Rectal smooth muscle tissue (tissue), 1 donor: ENCODE measurements at regions not wholly inside any gene's neighbourhood (a gene's known extent, or its start where the extent isn't known, plus 50 kb on each side); places are given as distances from the start of the nearest gene placed in this dataset.
"Not testable (repeated sequence)": the region's sequence is repeated elsewhere in the genome, so short reads cannot be mapped to it uniquely, and the experiment has no call there.

ENCODE experiments used
- H3K27ac ChIP-seq: one replicate; pipeline ENCODE4 v1.7.0; 2013; ENCODE audit warnings: low read depth, low read length, inconsistent platforms
- H3K27me3 ChIP-seq: one replicate; pipeline ENCODE4 v1.7.0; 2013; ENCODE audit warnings: low read length; ENCODE audit not compliant: control insufficient read depth, insufficient read depth
- H3K36me3 ChIP-seq: one replicate; pipeline ENCODE4 v1.7.0; 2013; ENCODE audit warnings: low read length; ENCODE audit not compliant: control insufficient read depth, insufficient read depth
- H3K4me1 ChIP-seq: one replicate; pipeline ENCODE4 v1.7.0; 2013; ENCODE audit warnings: low read length; ENCODE audit not compliant: control insufficient read depth, insufficient read depth
- H3K4me3 ChIP-seq: one replicate; pipeline ENCODE4 v1.7.0; 2013; ENCODE audit warnings: low read length
- H3K9ac ChIP-seq: one replicate; pipeline ENCODE4 v1.7.0; 2013; ENCODE audit warnings: low read length

GRCh38 chr5:174491265-174491664, 233.1 kb upstream of the MSX2 start:
- no peaks in the 10 kb centered on the region for H3K36me3 ChIP-seq
- H3K9ac ChIP-seq, result no peak overlapping the region
- no peak overlapping the region for H3K4me3 ChIP-seq
- H3K4me1 ChIP-seq, result no peaks in the 10 kb centered on the region
- H3K27me3 ChIP-seq, result no peaks in the 10 kb centered on the region
- no peak overlapping the region for H3K27ac ChIP-seq

- no peak overlapping the region for H3K9ac ChIP-seq
- H3K27ac ChIP-seq, result no peak overlapping the region
- no peaks in the 10 kb centered on the region for H3K4me1 ChIP-seq
- H3K4me3 ChIP-seq, result no peak overlapping the region
- H3K36me3 ChIP-seq, result no peaks in the 10 kb centered on the region
- no peaks in the 10 kb centered on the region for H3K27me3 ChIP-seq
Measured at GRCh38 chr5:174491761-174492350, 232.5 kb upstream of the MSX2 start.

- no peak overlapping the region for H3K9ac ChIP-seq
- H3K4me1 ChIP-seq, result no peaks in the 10 kb centered on the region
- H3K27me3 ChIP-seq, result no peaks in the 10 kb centered on the region
Measured at GRCh38 chr5:174493530-174493929, 230.9 kb upstream of the MSX2 start.

GRCh38 chr5:174497939-174498338, 226.4 kb upstream of the MSX2 start:
- H3K36me3 ChIP-seq, H3K4me3 ChIP-seq, H3K9ac ChIP-seq, H3K4me1 ChIP-seq, H3K27ac ChIP-seq, H3K27me3 ChIP-seq: not testable (repeated sequence)

More at GRCh38 chr5:174493530-174493929, 230.9 kb upstream of the MSX2 start:
- H3K27ac ChIP-seq, result no peak overlapping the region
- H3K4me3 ChIP-seq, result no peak overlapping the region
- no peaks in the 10 kb centered on the region for H3K36me3 ChIP-seq

- not testable (repeated sequence) for H3K4me3 ChIP-seq, H3K27ac ChIP-seq, H3K36me3 ChIP-seq, H3K4me1 ChIP-seq, H3K27me3 ChIP-seq, H3K9ac ChIP-seq
Measured at GRCh38 chr5:174498575-174498974, 225.8 kb upstream of the MSX2 start.

- no peak overlapping the region for H3K9ac ChIP-seq
- no peak overlapping the region for H3K27ac ChIP-seq
- H3K27me3 ChIP-seq, result no peaks in the 10 kb centered on the region
- H3K4me3 ChIP-seq, result no peak overlapping the region
- no peaks in the 10 kb centered on the region for H3K36me3 ChIP-seq
- H3K4me1 ChIP-seq, result no peaks in the 10 kb centered on the region
Measured at GRCh38 chr5:174500636-174501035, 223.7 kb upstream of the MSX2 start.

GRCh38 chr5:174501461-174502069, 222.8 kb upstream of the MSX2 start:
- H3K9ac ChIP-seq, result no peak overlapping the region
- H3K27me3 ChIP-seq, result no peaks in the 10 kb centered on the region
- no peaks in the 10 kb centered on the region for H3K4me1 ChIP-seq
- H3K4me3 ChIP-seq, result no peak overlapping the region
- no peak overlapping the region for H3K27ac ChIP-seq
- H3K36me3 ChIP-seq, result no peaks in the 10 kb centered on the region

GRCh38 chr5:174503086-174503460, 221.3 kb upstream of the MSX2 start:
- no peak overlapping the region for H3K9ac ChIP-seq
- H3K4me1 ChIP-seq, result no peaks in the 10 kb centered on the region
- no peak overlapping the region for H3K27ac ChIP-seq
- H3K4me3 ChIP-seq, result no peak overlapping the region
- H3K27me3 ChIP-seq, result no peaks in the 10 kb centered on the region
- H3K36me3 ChIP-seq, result no peaks in the 10 kb centered on the region

GRCh38 chr5:174503461-174504265, 220.7 kb upstream of the MSX2 start:
- Histone ChIP-seq H3K4me1 (no peaks in the 10 kb centered on the region), H3K4me3 (no peak overlapping the region), H3K36me3 (no peaks in the 10 kb centered on the region), H3K27ac (no peak overlapping the region), H3K27me3 (no peaks in the 10 kb centered on the region), H3K9ac (no peak overlapping the region)

GRCh38 chr5:174504266-174504726, 220.1 kb upstream of the MSX2 start:
- no peak overlapping the region for H3K4me3 ChIP-seq
- no peak overlapping the region for H3K27ac ChIP-seq
- no peaks in the 10 kb centered on the region for H3K4me1 ChIP-seq
- H3K27me3 ChIP-seq, result peaks cover 1% of the 10 kb centered on the region
- H3K9ac ChIP-seq, result no peak overlapping the region
- H3K36me3 ChIP-seq, result no peaks in the 10 kb centered on the region

GRCh38 chr5:174505621-174506020, 218.8 kb upstream of the MSX2 start:
- Histone ChIP-seq H3K9ac (no peak overlapping the region), H3K27me3 (peaks cover 4% of the 10 kb centered on the region), H3K4me1 (no peaks in the 10 kb centered on the region), H3K27ac (no peak overlapping the region), H3K4me3 (no peak overlapping the region), H3K36me3 (no peaks in the 10 kb centered on the region)

GRCh38 chr5:174510782-174511453, 213.5 kb upstream of the MSX2 start:
- H3K4me3 ChIP-seq, H3K9ac ChIP-seq, H3K36me3 ChIP-seq, H3K27me3 ChIP-seq, H3K4me1 ChIP-seq, H3K27ac ChIP-seq: not testable (repeated sequence)
